Neural progenitor cell (in vitro differentiated cells): ENCODE measurements at regions not wholly inside any gene's neighbourhood (a gene's known extent, or its start where the extent isn't known, plus 50 kb on each side); places are given as distances from the start of the nearest gene placed in this dataset.

Source experiments
- CTCF ChIP-seq: fragments of 200-600 bp; sonication (generic); IDR thresholded peaks from 2 replicates; pipeline ENCODE4 v1.5.1; 2017; ENCODE audit warnings: antibody characterized with exemption, mild to moderate bottlenecking
- EZH2 ChIP-seq: fragments of 200-600 bp; sonication (generic); IDR thresholded peaks from 2 replicates; pipeline ENCODE4 v1.6.1; 2017; ENCODE audit warnings: antibody characterized with exemption, mild to moderate bottlenecking, moderate library complexity
- EZH2phosphoT487 ChIP-seq: fragments of 200-600 bp; sonication (generic); IDR thresholded peaks from 2 replicates; pipeline ENCODE4 v1.6.1; 2017; ENCODE audit warnings: antibody characterized with exemption

DNA sequence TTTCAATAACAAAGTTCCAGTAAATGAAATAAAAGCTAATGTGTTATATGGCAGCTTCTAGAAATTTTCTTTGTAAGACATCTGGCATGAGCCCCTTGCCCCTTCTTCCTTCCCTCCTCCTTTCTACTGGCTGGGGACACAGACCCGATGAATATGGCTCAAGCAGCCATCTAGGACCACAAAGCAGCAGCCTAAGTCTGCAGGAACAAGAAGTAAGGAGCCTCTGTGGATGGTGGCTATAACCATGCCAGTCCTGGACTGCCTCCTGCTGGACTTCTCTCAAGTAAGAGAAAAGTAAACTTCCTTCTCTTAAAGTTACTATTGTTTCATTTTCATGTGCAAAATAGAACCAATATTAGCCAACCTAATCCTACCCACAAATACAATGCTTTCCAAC is 114.9 kb upstream of the DST start:
- no peak for TF ChIP-seq EZH2phosphoT487
- no peak for TF ChIP-seq EZH2
- peak; percentile 54 for TF ChIP-seq CTCF
